Omental fat pad (tissue), 1 donor: ENCODE measurements at regions not wholly inside any gene's neighbourhood (a gene's known extent, or its start where the extent isn't known, plus 50 kb on each side); places are given as distances from the start of the nearest gene placed in this dataset.
A peak's percentile ranks its signal among the peaks of the same experiment; 100 is the strongest.
"Not testable (repeated sequence)": the region's sequence is repeated elsewhere in the genome, so short reads cannot be mapped to it uniquely, and the experiment has no call there.

Experiments used
- ATAC-seq: fragments of 150-250 bp; one replicate; pipeline ENCODE4 v1.9.1; 2016; ENCODE audit warnings: mild to moderate bottlenecking, moderate library complexity; ENCODE audit not compliant: low FRiP score
- DNase-seq: peaks from one replicate; pipeline ENCODE4 v3.0.0-alpha.2; 2019; ENCODE audit warnings: low spot score

DNA sequence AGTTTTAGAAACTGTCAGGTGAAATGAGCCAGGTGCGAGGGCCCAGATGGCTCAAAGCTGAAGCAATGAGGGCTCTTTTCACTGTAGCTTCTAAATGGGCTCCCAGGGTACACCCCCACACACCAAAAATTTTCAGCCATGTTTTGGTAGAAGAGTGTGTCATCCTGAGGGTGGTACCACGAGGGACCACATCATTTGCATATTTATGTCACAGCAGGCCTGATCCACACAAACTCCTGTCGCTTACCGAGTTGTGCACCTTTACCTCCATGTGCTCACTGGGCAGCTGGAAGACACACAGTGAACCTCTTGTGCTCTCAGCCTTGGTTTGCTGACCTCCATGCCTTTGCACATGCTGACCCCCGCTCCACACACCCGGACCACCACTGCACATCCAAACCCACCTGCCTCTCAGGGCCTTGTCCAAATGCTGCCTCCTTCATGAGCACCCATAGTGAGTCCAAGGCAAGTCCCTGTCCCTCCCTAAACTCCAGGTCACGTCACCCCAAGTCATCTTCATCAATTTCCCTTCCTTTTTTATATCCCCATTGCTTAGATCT is 352.2 kb downstream of the BCL2L11 start:
- not testable (repeated sequence) for DNase-seq
- ATAC-seq, result peak; percentile 13

DNA sequence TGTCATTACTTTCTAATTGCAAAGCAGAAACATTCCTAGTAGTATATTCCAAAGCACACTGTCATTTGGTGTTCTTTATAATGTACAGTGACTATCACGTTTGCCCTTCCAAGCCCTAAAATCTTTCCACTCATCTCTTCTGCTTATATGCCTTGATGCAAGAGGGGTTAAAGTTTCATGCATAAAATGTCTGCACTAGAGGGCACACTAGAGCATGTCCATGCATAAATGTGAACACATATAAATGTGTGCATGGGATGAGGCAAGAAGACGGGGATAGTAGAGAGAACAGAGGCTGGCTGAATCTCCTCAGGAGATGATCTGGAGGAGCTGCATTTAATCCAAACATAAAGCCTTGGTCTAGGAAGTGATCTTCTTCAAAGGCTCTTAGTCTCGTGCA is 352.8 kb downstream of the BCL2L11 start:
- DNase-seq, result not testable (repeated sequence)
- ATAC-seq, result peak; percentile 45

DNA sequence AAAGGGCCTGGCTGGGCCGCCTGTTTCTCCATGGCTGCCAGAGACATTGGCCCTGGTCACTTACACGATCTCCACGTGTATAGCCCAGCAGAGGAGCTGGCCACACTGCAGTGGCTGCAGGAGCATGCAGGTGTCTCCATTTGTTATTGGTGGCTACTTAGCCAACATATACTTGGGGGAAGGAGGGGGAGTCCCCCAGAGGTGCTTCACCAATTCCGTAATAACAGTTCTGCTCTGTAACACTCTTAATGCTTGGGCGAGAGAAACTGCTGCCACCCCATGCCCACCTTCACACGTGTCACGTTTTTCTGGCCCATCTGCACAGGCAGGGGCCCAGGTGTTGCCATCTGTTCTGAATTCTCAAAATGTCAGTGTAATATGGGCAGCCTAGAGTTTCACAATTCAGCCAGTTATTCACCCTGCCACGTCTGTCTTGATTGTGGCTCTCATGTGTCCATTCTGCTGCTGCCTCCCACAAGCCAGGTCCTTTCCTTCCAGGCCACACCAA is 353.5 kb downstream of the BCL2L11 start:
- not testable (repeated sequence) for DNase-seq, ATAC-seq

DNA sequence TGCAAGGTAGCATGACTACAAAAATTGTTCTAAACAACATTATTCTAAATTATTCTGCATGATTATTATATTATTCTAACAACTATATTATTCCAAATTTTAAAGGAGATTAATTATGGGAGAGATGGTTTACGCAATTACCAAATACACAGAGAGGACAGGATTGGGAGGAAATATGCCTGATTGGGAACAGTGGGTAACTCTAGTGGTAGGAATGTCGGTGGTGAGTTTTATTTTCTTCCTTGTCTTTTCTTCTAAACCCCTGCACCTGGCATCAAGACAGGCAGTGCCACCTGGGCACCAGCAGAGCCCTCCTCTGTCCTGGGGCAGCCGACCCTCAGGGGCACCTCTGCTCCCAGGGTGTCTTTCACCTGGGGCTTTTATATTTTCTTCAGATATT is 357.6 kb downstream of the BCL2L11 start:
- not testable (repeated sequence) for ATAC-seq, DNase-seq

DNA sequence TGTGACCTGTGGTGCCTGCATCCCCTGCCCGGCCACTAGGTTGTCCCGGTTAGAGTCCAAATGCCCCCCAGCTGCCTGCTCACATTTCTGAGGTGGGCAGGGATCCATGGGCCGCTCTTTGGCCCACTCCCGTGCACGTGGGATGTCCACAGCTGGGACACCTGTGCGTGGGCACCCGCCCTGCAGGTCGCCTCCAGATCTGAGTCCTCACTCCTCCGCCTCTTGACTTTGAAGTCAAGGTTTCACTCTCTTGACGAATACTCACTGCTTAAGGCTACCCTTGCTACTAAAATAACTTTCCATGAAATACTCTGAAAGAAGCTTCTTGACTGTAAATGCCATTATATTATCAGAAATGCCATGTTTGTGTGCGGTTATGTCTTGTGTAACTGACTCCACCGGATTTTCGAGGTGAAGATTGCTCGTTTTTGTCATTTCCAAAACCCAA is 358.2 kb downstream of the BCL2L11 start:
- DNase-seq, ATAC-seq: not testable (repeated sequence)

DNA sequence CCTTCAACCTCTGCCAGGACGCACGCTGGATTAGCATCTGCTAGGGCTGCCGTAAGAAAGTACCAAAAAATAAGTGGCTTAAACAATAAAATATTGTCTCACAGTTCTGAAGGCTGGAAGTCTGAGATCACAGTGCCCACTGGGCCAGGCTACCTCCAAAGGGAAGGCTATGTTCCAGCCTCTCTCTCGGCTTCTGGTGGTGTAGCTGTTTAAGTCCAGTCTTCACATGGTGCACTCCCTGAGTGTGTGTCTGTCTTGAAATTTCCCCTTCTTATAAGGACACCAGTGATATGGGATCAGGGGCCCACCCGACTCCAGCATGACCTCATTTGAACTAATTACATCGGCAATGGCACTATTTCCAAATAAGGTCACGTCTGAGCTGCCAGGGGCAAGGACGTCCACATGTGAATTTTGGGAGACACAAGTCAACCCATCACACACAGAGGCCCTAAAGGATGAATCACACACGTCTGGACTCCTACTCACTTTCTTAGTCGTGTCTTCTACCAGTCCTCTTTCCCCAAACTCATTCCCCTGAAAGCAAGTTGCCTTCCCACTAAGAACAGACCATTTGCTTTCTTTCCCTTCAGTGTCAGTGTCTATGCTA is 359.4 kb downstream of the BCL2L11 start:
- not testable (repeated sequence) for DNase-seq
- peak; percentile 6 for ATAC-seq

DNA sequence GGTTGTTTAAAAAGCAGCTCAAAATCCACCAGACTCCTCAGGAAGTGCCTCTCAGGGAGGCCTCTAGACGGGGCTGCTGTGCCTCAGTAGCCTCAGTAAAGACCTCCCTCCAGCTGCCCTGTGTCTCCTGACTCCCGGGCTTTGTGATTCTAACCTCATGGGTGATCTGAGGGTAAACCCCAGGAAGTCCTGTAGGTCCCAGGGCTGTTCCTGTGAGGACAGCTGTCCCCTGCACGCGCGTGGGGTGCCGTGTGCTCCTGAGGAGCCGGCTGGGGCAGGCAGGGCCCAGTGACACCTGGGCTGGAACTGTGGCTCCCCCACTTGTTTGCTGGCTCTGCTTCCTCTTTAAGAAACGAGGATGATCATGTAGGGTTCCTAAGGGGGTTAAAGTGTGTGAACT is 359.9 kb downstream of the BCL2L11 start:
- ATAC-seq, DNase-seq: not testable (repeated sequence)

DNA sequence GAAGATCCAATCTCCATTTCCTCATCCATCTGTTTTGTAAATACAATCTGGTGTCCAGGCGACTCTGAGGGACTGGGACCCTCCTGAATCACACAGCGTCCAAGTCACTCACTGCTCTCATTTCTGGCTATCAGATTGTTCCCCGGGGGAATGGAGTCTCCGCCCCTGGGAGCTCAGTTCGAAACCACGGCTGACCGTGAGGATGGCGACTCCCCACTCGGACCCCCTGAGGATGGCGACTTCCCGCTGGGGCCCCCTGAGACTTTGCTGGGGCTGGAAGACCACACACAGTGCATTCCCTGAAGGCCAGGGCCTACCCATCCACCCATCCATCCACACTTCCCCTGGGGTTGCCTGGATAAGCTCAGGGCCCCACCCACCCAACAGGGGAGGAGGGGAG is 360.5 kb downstream of the BCL2L11 start:
- not testable (repeated sequence) for ATAC-seq

DNA sequence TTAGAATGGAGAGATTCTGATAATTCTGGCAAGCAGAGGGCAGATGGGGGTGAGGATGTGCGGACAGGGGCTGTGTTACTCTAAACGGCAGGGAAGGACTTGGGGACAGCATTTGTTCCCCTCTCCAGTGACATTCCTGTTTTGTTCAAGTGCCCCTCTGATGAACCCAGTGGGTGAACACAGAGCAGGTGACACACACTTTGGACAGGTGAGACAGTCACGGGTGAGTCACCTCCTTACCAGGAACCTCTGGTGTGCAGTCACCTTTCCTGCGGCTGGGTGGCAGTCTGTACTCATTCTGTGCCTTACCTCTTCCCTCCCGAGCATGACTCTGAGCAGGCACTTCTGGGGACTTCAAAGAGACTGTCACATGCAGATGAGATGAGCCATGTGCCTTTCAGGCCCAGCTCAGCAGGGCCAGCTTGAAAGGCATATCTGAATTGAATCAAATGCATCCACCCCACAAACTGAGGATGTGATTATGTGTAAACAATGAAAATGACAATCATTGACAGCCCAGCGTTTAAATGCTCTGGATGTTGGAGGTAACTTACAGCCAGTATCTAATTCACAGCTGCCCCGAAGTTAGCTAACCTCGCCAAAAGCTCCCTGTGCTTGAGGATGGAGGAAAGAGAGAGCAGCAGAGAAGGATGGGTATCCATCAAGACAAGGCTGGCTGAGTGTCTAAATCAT is 362.4 kb downstream of the BCL2L11 start:
- ATAC-seq, DNase-seq: not testable (repeated sequence)

More for the DNA sequence above, 360.5 kb downstream of the BCL2L11 start:
- DNase-seq, result not testable (repeated sequence)

DNA sequence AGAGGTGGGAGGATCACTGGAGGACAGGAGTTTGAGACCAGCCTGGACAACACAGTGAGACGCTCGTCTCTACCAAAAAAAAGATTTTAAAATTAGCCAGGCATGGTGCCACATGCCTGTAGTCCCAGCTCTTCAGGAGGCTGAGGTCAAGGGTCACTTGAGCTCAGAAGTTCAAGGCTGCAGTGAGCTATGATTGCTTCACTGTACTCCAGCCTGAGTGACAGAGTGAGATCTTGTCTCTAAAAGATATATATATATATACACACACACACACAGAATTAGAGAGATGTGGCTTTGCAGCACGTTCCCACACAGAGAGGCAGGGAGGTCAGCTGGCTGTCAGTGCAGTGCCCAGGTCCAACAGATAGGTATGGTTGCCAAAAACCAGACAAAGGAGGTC is 363.4 kb downstream of the BCL2L11 start:
- not testable (repeated sequence) for ATAC-seq, DNase-seq

DNA sequence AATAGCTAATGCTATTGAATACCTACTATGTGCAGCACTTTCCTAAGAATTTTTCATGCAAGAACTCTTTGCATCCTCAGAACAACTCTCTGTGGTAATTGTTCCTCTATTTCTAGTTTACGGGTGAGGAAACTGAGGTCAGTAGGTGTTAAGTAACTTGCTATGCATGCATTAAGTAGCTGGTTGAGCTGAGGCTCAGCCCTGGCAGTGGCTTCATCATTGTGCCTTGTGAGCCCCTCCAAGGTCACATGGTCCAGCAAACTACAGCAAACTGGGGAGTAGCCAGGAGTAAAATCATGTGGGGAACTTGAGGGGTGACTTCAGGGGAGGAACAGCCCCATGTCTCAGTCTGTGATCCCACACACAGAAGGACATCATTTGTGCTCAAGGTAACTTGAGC is 365.2 kb downstream of the BCL2L11 start:
- DNase-seq, ATAC-seq: not testable (repeated sequence)

DNA sequence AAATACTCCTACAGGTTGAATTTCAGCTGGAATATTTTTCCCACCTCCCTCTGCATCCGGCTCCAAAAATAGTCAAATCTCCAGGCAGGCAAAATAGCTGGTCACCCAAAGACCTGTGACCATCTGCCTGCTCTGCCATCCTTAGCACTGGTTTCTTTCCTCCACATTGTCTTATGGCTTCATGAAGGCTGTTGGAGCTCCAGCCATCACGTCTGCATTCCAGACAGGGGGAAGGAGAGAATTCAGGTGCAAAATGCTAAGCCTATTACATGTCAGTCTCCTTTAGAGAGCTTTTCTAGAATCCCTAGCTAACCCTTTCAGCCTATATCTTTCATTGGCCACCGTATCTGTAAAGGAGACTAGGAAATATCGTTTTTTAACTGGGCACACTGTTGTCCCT is 367.7 kb downstream of the BCL2L11 start:
- ATAC-seq, DNase-seq: not testable (repeated sequence)

DNA sequence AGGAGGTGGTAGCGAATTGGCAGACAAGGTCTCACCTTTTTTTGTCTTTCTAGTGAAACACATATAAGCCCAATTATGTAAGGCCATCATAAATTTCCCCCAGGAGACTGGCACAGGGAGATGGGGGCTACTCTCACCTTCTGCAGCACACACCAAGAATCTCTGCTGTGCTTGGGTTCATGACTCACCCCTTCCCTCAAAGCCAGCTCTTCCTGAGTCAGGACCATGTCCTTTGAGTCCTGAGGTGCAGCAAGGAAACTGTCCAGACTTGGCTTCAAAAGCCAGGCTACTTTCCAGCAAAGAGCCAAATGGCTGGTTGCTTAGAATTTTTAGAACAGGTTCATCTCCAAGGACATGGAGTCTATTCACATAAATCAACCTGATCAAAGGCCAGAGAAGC is 368.7 kb downstream of the BCL2L11 start:
- ATAC-seq, DNase-seq: not testable (repeated sequence)

DNA sequence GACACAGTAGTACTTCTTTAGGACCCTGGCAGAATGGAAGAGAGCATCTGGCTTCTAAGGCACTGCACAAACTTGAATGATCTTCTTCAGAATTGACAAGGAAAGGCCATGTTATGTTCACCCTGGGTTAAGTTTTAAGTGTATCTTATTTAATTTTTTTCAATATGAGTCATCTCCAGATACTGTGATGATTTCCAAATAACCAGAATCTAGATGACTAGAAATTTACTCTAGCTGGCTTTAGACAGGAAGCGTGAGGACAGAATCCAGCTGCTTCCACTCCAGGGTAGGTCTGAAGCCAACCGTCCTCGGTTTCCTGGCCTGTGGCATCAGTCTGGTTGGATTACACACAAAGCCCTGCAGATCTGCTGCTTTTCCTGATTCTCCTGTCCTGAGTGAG is 370.5 kb downstream of the BCL2L11 start:
- not testable (repeated sequence) for DNase-seq
- ATAC-seq, result peak; percentile 30

DNA sequence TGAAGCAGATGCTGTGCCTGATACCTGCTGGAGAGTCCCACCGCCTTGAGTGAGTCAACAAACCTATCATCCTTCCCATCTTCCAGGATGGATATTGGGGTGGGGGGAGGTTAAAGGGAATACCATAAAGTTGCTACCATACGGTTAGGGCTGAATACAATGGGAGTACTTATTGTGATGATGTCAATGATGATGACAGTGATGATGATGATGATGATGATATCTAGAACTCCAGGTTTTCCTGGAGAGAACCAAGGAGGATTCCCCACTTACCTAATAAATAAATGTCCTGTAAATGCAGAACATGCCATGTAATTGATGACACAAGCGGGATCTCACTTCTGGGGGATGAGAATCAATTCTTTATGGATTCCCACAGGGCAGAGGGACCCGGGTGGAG is 370.9 kb downstream of the BCL2L11 start:
- DNase-seq, ATAC-seq: not testable (repeated sequence)

DNA sequence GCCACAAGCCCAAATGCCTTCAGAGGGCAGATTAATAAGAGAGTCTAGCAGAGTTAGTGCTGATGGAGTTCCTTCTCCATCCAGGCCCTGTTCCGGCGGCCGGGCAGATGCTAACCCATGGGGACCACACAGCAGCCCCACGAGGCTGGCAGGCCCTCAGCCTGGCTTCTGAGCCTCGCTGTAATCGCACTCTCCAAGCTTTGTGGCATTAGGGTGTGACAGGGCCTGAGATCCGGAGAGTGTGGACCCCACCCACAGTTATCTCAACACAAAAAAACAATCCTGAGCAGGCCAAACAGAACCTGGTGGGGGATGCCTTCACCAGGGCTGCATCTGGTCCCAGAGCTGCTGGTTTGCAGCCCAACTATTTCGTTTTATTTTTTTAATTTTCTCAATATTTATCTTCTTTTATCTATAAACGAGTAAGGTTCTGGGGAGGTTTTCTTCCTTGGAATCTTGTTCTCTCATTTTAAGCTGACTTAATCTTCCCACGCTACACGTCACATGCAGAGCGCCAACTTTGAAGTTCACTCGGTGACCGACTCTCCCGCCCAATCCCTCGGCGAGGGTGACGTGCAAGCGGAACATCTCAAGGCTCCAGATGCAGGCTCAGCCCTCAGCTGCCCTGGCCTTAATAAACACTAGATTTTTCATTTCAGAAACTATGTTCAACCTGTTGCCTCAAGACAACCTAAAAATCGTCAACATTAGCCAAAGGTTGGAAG is 372.4 kb downstream of the BCL2L11 start:
- not testable (repeated sequence) for DNase-seq
- peak; percentile 53 for ATAC-seq

DNA sequence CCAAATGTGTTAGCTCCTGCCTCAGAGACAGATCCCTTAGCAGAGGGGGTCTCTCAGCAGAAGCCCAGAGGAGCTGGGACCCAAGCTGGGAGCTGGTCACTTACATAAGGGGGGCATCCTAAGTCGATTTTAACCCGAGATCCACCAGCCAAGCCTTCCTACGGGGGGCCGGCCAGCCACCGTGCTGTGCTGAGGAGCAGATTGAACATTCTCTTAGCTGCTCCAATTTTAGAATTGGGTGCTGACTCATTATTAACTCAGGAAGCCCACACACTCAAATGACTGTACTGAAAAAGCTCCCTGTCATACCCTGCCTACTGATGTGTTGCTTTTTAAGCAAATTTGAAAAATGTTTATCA is 373.0 kb downstream of the BCL2L11 start:
- ATAC-seq, result peak; percentile 81

DNA sequence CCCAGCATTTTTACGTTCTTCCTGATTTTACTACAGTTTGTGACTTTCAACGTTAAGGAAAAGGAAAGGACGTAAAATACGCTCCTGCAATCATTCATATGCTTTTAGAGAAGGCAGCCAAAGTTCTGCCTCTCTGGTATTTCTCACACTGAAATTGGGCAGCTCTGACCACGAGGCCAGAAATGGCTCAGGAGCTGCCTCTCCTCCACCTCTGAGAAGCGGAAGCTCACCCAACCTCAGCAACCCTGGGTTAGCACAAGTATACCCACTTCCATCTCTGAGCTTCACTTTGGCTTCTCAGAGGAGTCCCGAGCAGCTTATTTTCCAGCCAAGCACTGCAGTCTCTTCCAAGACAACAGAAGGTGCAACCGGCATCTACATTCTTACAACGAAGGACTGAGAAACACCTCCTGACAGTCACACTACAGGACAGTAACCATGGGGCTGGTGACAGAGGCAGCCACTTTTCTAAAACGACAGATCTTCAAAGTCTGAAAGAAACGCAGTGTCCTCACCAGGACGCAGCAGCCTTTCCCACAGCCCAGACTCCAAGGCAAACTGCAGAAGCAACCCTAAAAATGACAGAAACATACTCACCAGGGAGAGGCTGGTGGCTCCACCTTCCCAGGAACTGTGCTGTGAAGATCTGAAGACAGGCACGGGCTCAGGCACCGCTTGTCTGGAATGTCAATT is 373.7 kb downstream of the BCL2L11 start:
- ATAC-seq, result peak; percentile 27
- not testable (repeated sequence) for DNase-seq

More for the DNA sequence above, 373.0 kb downstream of the BCL2L11 start:
- DNase-seq, result not testable (repeated sequence)

DNA sequence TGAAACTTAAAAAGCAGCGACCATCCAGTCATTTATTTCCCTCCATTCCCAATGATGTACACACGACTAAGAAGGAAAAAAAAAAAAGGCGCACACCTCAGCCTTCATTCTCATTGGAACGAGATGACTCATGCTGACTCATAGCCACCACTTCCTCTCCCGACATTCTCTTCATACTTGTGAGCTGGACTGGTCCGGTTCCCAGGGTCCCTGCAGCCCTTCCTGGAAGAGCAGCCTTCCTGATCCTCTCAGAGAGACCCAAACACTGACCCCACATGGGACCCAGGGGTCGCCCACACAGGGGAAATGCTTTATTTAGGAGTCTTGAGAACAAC is 374.2 kb downstream of the BCL2L11 start:
- not testable (repeated sequence) for DNase-seq
- peak; percentile 53 for ATAC-seq
